ENCODE measurements at regions not wholly inside any gene's neighbourhood (a gene's known extent, or its start where the extent isn't known, plus 50 kb on each side); places are given as distances from the start of the nearest gene placed in this dataset.

DNA sequence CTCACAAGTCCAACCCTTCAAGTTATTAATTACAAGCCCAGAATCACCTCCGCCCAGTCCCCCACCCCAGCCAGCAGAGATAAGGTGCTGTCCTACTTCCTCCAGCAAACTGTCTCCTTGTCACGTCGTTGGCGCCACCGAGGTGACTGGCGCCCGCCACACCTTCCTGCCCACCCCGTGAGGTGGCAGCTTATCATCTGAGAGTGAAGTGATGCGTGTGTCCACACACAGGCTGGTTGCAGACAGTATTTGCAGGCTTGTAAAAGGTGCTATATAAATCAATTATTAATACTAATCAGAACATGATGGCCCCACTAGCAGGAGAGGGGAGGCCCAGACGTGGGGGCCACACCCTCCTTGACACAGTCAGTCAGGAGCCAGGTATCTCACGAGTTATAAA lies 786.6 kb upstream of the TBX3 start:
- H3K4me3 ChIP-seq (replicated peaks in 1 of 2; ENCODE audit: low read depth in 2 of 2, low read length in 2 of 2) = no peak overlapping the region
- no peak for DNase-seq (ENCODE audit: low read depth in 2 of 2)
- TF ChIP-seq, protein P1, sequence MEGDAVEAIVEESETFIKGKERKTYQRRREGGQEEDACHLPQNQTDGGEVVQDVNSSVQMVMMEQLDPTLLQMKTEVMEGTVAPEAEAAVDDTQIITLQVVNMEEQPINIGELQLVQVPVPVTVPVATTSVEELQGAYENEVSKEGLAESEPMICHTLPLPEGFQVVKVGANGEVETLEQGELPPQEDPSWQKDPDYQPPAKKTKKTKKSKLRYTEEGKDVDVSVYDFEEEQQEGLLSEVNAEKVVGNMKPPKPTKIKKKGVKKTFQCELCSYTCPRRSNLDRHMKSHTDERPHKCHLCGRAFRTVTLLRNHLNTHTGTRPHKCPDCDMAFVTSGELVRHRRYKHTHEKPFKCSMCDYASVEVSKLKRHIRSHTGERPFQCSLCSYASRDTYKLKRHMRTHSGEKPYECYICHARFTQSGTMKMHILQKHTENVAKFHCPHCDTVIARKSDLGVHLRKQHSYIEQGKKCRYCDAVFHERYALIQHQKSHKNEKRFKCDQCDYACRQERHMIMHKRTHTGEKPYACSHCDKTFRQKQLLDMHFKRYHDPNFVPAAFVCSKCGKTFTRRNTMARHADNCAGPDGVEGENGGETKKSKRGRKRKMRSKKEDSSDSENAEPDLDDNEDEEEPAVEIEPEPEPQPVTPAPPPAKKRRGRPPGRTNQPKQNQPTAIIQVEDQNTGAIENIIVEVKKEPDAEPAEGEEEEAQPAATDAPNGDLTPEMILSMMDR (IDR thresholded peaks at IDR 0.05; ENCODE audit: low read depth, low read length) = no peak

DNA sequence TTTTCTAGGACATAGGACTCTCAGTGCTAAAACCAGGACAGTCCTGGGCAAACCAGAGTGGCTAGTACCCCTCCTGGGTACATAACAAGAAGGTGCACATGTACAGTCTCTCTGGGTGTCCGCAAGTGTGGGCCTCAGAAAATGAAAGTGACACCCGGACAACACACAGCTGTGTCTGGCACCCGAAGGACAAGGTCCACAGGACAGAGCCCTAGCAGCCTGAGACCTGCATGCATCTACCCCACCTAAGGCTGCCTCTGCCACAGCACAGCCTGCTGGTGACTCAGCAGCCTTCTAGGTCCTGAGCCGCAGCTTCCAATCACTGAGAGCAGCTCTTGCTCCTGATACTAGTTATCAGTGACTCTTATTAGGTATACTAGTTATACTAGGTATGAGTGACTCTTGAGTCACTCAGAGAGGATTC lies 784.1 kb upstream of the TBX3 start:
- peak; percentile 10 to 31 for DNase-seq (ENCODE audit: low read depth in 2 of 2)
- TF ChIP-seq, protein P1 (IDR thresholded peaks at IDR 0.05; ENCODE audit: low read depth, low read length) = peak; percentile 16
- H3K4me3 ChIP-seq (replicated peaks in 1 of 2; ENCODE audit: low read depth in 2 of 2, low read length in 2 of 2) = no peak overlapping the region

DNA sequence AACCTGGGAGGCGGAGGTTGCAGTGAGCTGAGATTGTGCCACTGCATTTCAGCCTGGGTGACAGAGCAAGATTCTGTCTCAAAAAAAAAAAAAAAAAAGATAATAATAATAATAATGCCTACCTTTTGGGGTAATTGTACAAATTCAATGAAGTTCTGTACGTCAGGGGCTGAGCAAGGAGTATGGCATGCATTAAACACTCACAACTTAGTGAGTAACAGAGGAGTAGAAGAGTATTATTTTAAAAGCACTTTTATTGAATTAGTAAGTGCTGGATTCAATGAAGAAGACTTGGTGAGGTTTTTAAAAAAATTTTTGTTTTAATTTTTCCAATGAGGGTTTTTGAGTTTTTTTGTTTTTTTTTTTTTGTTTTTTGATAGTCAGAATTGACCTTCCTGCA lies 783.6 kb upstream of the TBX3 start:
- TF ChIP-seq, protein P1 (IDR thresholded peaks at IDR 0.05; ENCODE audit: low read depth, low read length) = no peak

DNA sequence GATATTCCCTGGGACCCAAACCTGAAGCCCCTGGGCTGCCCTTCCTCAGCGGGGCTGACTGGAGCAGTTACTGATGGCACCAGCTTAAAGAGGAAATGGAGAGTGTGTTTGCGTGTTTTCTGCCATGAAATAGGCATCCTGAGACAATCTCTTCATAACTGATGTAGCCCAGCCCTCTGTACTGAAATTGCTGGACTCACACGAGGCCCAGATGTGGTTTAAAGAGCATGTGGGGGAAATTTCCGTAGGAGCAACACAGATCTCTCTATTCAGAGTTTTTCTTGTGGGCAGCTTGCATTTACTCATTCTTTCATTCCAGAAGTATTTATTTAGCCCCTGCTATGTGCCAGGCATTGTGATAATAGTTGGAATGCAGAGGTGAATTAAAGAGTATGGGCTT lies 782.1 kb upstream of the TBX3 start:
- no peak for DNase-seq (ENCODE audit: low read depth in 2 of 2)
- TF ChIP-seq, protein P1 (IDR thresholded peaks at IDR 0.05; ENCODE audit: low read depth, low read length) = no peak
- no peak overlapping the region for H3K4me3 ChIP-seq (replicated peaks in 1 of 2; ENCODE audit: low read depth in 2 of 2, low read length in 2 of 2)

More for the DNA sequence above, 783.6 kb upstream of the TBX3 start:
- peak in 1 of 2 donors; percentile 20 for DNase-seq (ENCODE audit: low read depth in 2 of 2)
- no peak overlapping the region for H3K4me3 ChIP-seq (replicated peaks in 1 of 2; ENCODE audit: low read depth in 2 of 2, low read length in 2 of 2)

DNA sequence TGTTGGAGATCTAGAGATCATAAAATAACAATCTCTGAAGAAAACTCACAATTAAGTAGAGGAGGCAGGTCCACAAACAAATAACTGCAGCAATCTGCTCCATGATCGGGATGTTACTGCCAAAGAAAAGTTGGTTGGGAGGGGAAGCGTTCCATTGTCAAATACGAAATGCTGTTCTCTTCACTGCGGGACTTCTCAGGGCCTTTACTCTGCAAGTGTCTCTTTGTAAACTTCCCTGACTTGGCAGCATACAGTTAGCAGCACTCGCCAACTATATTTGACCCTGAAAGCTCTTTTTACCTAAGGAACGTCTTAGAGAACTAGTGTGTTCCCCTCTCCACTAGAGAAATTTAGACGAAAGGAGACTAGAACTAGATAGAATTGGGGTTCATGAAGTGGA lies 780.7 kb upstream of the TBX3 start:
- TF ChIP-seq, protein P1 (IDR thresholded peaks at IDR 0.05; ENCODE audit: low read depth, low read length) = no peak
- no peak overlapping the region for H3K4me3 ChIP-seq (replicated peaks in 1 of 2; ENCODE audit: low read depth in 2 of 2, low read length in 2 of 2)
- DNase-seq (ENCODE audit: low read depth in 2 of 2) = no peak

DNA sequence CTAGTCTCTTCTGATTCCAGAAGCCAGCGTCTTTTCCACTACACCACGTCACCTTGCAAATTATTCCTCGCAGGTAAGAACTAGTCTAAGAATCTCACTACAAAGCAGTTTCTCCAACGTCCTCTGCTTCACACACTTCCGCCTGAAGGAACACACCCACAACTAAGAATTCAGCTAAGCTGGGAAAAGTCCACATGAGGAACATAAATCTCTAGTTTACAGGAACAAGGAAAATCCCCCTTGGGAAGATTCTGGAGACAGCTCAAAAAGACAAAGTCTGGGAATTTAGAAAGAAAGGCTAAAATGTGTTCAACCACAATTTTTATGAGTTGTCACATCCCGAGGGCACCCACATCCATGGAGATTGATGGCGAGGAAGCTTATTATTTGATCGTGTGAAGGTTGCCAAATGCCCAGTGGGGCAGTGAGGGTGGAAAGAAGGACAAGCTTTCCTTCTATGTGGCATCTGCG lies 780.2 kb upstream of the TBX3 start:
- H3K4me3 ChIP-seq (replicated peaks in 1 of 2; ENCODE audit: low read depth in 2 of 2, low read length in 2 of 2) = no peak overlapping the region
- TF ChIP-seq, protein P1 (IDR thresholded peaks at IDR 0.05; ENCODE audit: low read depth, low read length) = no peak
- no peak for DNase-seq (ENCODE audit: low read depth in 2 of 2)

DNA sequence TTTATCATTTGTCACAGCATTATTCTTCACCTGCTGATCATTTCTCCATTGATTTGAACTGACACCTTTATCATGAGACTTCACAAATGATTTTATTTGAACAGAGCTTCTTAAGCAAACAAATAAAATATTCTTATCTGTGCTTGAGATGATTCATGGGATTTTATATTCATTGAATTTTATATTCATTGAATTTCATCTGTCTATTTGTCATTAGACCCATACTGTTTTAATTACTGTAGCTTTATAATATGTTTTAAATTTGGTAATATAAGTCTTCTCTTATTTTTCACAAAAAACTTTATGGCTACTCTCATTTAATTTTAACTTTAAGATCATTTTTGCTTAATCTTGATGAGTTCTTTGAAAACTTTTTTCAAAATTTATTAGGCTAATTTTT lies 777.4 kb upstream of the TBX3 start:
- TF ChIP-seq, protein P1 (IDR thresholded peaks at IDR 0.05; ENCODE audit: low read depth, low read length) = no peak
- DNase-seq (ENCODE audit: low read depth in 2 of 2) = no peak

More for the DNA sequence above, 777.4 kb upstream of the TBX3 start:
- no peak overlapping the region for H3K4me3 ChIP-seq (replicated peaks in 1 of 2; ENCODE audit: low read depth in 2 of 2, low read length in 2 of 2)
